Upper lobe of right lung (tissue), 1 donor: ENCODE measurements at regions not wholly inside any gene's neighbourhood (a gene's known extent, or its start where the extent isn't known, plus 50 kb on each side); places are given as distances from the start of the nearest gene placed in this dataset.

Experiments used
- ATAC-seq: fragments of 200-7000 bp; cut with Tn5 transposase; one replicate; pipeline ENCODE4 v1.9.1; 2020; ENCODE audit warnings: mild to moderate bottlenecking, moderate library complexity
- DNase-seq: peaks from one replicate; pipeline ENCODE4 v3.0.0-alpha.2; 2020
- H3K27ac ChIP-seq: fragments of 200-600 bp; one replicate; pipeline ENCODE4 v1.8.0; 2022
- H3K27me3 ChIP-seq: fragments of 200-600 bp; one replicate; pipeline ENCODE4 v1.8.0; 2022; ENCODE audit warnings: mild to moderate bottlenecking
- H3K36me3 ChIP-seq: fragments of 200-600 bp; one replicate; pipeline ENCODE4 v1.8.0; 2022
- H3K4me1 ChIP-seq: fragments of 200-600 bp; one replicate; pipeline ENCODE4 v1.8.0; 2022
- H3K4me3 ChIP-seq: fragments of 200-600 bp; one replicate; pipeline ENCODE4 v1.8.0; 2022; ENCODE audit warnings: mild to moderate bottlenecking
- H3K9me3 ChIP-seq: fragments of 200-600 bp; one replicate; pipeline ENCODE4 v1.8.0; 2022
- CTCF ChIP-seq: fragments of 200-600 bp; IDR thresholded peaks from one replicate; pipeline ENCODE4 v1.8.0; 2022; ENCODE audit warnings: antibody characterized with exemption
- intact Hi-C: fragments of 100-400 bp; cut with DNase I; formaldehyde crosslinking; loops from one replicate; pipeline ENCODE4 v1.11.0; 2022
- donor health status: DM: no; HTN: yes; CAD: no; lungs with severe emphysema.

GRCh38 chr2:236733156-236733555, 163.5 kb downstream of the ACKR3 start:
- H3K27me3 ChIP-seq: no peaks in the 10 kb centered on the region
- intact Hi-C loops: no loop called here
- H3K4me3 ChIP-seq: no peak overlapping the region
- TF ChIP-seq CTCF: no peak
- no peak for DNase-seq
- ATAC-seq: no peak
- H3K9me3 ChIP-seq: no peaks in the 10 kb centered on the region
- no peak overlapping the region for H3K27ac ChIP-seq
- H3K4me1 ChIP-seq: peaks cover 4% of the 10 kb centered on the region
- H3K36me3 ChIP-seq: no peaks in the 10 kb centered on the region

- no peak overlapping the region for H3K27ac ChIP-seq
- intact Hi-C loops: no loop called here
- H3K27me3 ChIP-seq: no peaks in the 10 kb centered on the region
- TF ChIP-seq CTCF: no peak
- peaks cover 4% of the 10 kb centered on the region for H3K4me1 ChIP-seq
- DNase-seq: no peak
- H3K9me3 ChIP-seq: no peaks in the 10 kb centered on the region
- H3K4me3 ChIP-seq: no peak overlapping the region
- no peak for ATAC-seq
- H3K36me3 ChIP-seq: no peaks in the 10 kb centered on the region
These were observed 166.2 kb downstream of the ACKR3 start for GRCh38 chr2:236735825-236736238.

GRCh38 chr2:236738030-236738429, 168.4 kb downstream of the ACKR3 start:
- no peaks in the 10 kb centered on the region for H3K27me3 ChIP-seq
- ATAC-seq: no peak
- intact Hi-C loops: no loop called here
- no peak for DNase-seq
- H3K36me3 ChIP-seq: no peaks in the 10 kb centered on the region
- peaks cover 7% of the 10 kb centered on the region for H3K4me1 ChIP-seq
- no peak overlapping the region for H3K4me3 ChIP-seq
- H3K27ac ChIP-seq: no peak overlapping the region
- H3K9me3 ChIP-seq: no peaks in the 10 kb centered on the region
- no peak for TF ChIP-seq CTCF

GRCh38 chr2:236738896-236739295, 169.3 kb downstream of the ACKR3 start:
- Histone ChIP-seq H3K4me3 (no peak overlapping the region), H3K4me1 (peaks cover 9% of the 10 kb centered on the region), H3K36me3 (no peaks in the 10 kb centered on the region), H3K9me3 (no peaks in the 10 kb centered on the region), H3K27me3 (no peaks in the 10 kb centered on the region), H3K27ac (no peak overlapping the region)
- intact Hi-C loops: no loop called here
- ATAC-seq: no peak
- DNase-seq: no peak
- TF ChIP-seq CTCF: no peak

GRCh38 chr2:236739663-236740062, 170.0 kb downstream of the ACKR3 start:
- H3K4me1 ChIP-seq: peaks cover 9% of the 10 kb centered on the region
- no peaks in the 10 kb centered on the region for H3K27me3 ChIP-seq
- H3K4me3 ChIP-seq: no peak overlapping the region
- ATAC-seq (no peak), DNase-seq (no peak)
- no peak for TF ChIP-seq CTCF
- H3K36me3 ChIP-seq: no peaks in the 10 kb centered on the region
- H3K27ac ChIP-seq: no peak overlapping the region
- intact Hi-C loops: no loop called here
- no peaks in the 10 kb centered on the region for H3K9me3 ChIP-seq

- Histone ChIP-seq H3K4me3 (no peak overlapping the region), H3K27ac (no peak overlapping the region), H3K36me3 (no peaks in the 10 kb centered on the region), H3K9me3 (no peaks in the 10 kb centered on the region), H3K27me3 (no peaks in the 10 kb centered on the region), H3K4me1 (peaks cover 9% of the 10 kb centered on the region)
- TF ChIP-seq CTCF: no peak
- DNase-seq: no peak
- intact Hi-C loops: no loop called here
- no peak for ATAC-seq
These were observed 170.9 kb downstream of the ACKR3 start for GRCh38 chr2:236740506-236740905.
